HL-60 (cell line): ENCODE measurements at regions not wholly inside any gene's neighbourhood (a gene's known extent, or its start where the extent isn't known, plus 50 kb on each side); places are given as distances from the start of the nearest gene placed in this dataset.

Experiments used
- DNase-seq, 2 experiments: peaks; one replicate each; pipeline ENCODE4 v3.0.0-alpha.2; 2010 to 2020; ENCODE audit warnings: low read depth in 1 of 2, low spot score in 1 of 2
- H3K27ac ChIP-seq: fragments of 250-450 bp; sonication (Bioruptor Pico); replicated peaks from 2 replicates; pipeline ENCODE4 v1.5.1; 2020; ENCODE audit warnings: mild to moderate bottlenecking, moderate library complexity
- H3K27me3 ChIP-seq: fragments of 250-450 bp; sonication (Bioruptor Pico); 2 replicates; pipeline ENCODE4 v1.5.1; 2021; ENCODE audit warnings: mild to moderate bottlenecking, moderate library complexity; ENCODE audit not compliant: insufficient read depth, poor library complexity, severe bottlenecking
- H3K4me3 ChIP-seq: replicated peaks from 2 replicates; pipeline ENCODE4 v1.5.1; 2011; ENCODE audit warnings: mild to moderate bottlenecking, control low read depth, low read length; ENCODE audit not compliant: insufficient read depth
- CTCF ChIP-seq: IDR thresholded peaks from one replicate; pipeline ENCODE4 v1.5.1; 2011; ENCODE audit warnings: low read length, control low read depth, inconsistent platforms; ENCODE audit not compliant: insufficient read depth
- GABPA ChIP-seq: IDR thresholded peaks from 2 replicates; pipeline ENCODE4 v1.6.1; 2012; ENCODE audit warnings: low read depth
- POLR2AphosphoS5 ChIP-seq: IDR thresholded peaks from 2 replicates; pipeline ENCODE4 v1.6.1; 2012; ENCODE audit warnings: low read depth
- REST ChIP-seq: IDR thresholded peaks from 2 replicates; pipeline ENCODE4 v1.6.1; 2012; ENCODE audit warnings: low read depth; ENCODE audit not compliant: insufficient replicate concordance
- SPI1 ChIP-seq: IDR thresholded peaks from 2 replicates; pipeline ENCODE4 v1.6.1; 2012; ENCODE audit warnings: low read depth, mild to moderate bottlenecking, borderline replicate concordance

GRCh38 chr3:15964605-15965442 is 167.0 kb upstream of the ANKRD28 start:
- Histone ChIP-seq H3K27me3 (no peaks in the 10 kb centered on the region), H3K27ac (peak overlapping the region; percentile 64), H3K4me3 (no peak overlapping the region)
- peak in 1 of 2 experiments; percentile 66 for DNase-seq
- TF ChIP-seq GABPA (no peak), SPI1 (no peak; the same call in 1 of the 2 replicates), POLR2AphosphoS5 (no peak), CTCF (no peak), REST (no peak)

GRCh38 chr3:15967577-15967976 is 169.8 kb upstream of the ANKRD28 start:
- H3K4me3 ChIP-seq = no peak overlapping the region
- DNase-seq = no peak
- TF ChIP-seq GABPA (no peak), CTCF (no peak), POLR2AphosphoS5 (no peak), SPI1 (no peak), REST (no peak)
- H3K27ac ChIP-seq = no peak overlapping the region
- no peaks in the 10 kb centered on the region for H3K27me3 ChIP-seq

- H3K4me3 ChIP-seq = no peak overlapping the region
- no peak for DNase-seq
- TF ChIP-seq GABPA = no peak
- no peak for TF ChIP-seq CTCF
- TF ChIP-seq POLR2AphosphoS5 = no peak
- no peak for TF ChIP-seq SPI1
- TF ChIP-seq REST = no peak
- no peaks in the 10 kb centered on the region for H3K27me3 ChIP-seq
- H3K27ac ChIP-seq = no peak overlapping the region
Measured at GRCh38 chr3:15969874-15970640, 172.3 kb upstream of the ANKRD28 start.
